ENCODE measurements at regions not wholly inside any gene's neighbourhood (a gene's known extent, or its start where the extent isn't known, plus 50 kb on each side); places are given as distances from the start of the nearest gene placed in this dataset.

DNA sequence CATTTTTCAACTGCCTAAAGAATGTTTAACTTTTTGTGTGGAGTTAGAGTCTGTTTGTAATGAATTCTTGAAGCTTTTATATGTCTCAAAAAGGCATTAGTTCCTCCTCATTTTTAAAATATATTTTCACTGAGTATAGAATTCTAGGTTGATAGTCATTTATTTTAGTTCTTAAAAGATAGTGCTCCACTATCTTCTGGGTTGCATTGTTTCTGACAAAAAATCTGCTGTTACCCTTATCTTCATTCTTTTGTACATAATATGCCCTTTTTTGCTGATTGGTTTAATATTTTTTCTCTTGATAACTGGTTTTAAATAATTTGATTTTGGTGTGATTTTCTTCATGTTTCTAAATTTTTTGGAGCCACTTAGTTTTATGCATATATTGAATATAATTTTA lies 754.7 kb upstream of the GYPC start:
- DNase-seq (ENCODE audit: low read depth in 6 of 9, low spot score in 9 of 9), result no peak
- Histone ChIP-seq H3K27ac (ENCODE audit: low read depth in 1 of 2, low read length in 1 of 2) (no peak overlapping the region), H3K36me3 (ENCODE audit: control insufficient read depth in 2 of 2, insufficient read depth in 2 of 2, low read length in 1 of 2) (no peaks in the 10 kb centered on the region), H3K27me3 (ENCODE audit: control insufficient read depth in 2 of 2, insufficient read depth in 1 of 2, low read length in 1 of 2) (no peaks in the 10 kb centered on the region), H3K4me1 (ENCODE audit: control insufficient read depth in 2 of 2, insufficient read depth in 2 of 2, low read length in 2 of 2) (no peaks in the 10 kb centered on the region), H3K9me3 (ENCODE audit: control insufficient read depth in 2 of 2, insufficient read depth in 1 of 2, low read length in 1 of 2) (peaks cover 0 to 5% of the 10 kb centered on the region in 2 donors), H3K4me3 (ENCODE audit: low read length in 2 of 2) (no peak overlapping the region)

DNA sequence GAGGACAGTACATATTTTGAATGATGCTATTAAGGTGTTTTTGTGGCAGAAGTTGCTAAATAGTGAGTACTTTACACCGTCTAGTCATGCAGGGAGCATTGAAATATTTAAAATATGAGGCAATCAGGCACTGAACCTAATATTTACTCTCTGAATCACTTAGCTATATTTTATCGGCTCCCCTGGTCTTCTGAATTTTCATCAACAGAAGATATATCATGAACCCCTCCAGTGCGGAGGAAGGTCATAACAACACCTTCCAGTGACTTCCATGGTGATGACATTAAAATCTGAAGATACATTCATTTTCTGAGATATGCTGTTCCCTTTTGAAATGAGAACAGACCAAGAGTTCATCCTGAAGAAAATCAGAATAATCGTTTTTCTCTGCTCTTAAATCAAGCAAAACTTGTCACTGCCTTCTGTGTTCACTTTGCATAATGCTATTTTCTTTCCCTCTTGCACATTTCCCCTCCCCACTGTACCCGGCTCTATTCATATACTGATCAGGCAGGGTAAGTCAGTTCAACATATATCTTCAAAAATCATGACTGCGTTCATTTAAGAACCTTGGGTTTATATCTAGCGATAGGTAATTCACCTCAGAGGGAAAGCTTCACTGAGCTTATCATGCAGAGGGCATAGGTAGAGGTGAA lies 729.9 kb upstream of the GYPC start:
- WGBS, result 91% methylated on average over 7 of the region's 7 CpGs
- Histone ChIP-seq H3K4me1 (ENCODE audit: control insufficient read depth in 2 of 2, insufficient read depth in 2 of 2, low read length in 2 of 2) (no peaks in the 10 kb centered on the region), H3K27ac (ENCODE audit: low read depth in 1 of 2, low read length in 1 of 2) (no peak overlapping the region), H3K27me3 (ENCODE audit: control insufficient read depth in 2 of 2, insufficient read depth in 1 of 2, low read length in 1 of 2) (no peaks in the 10 kb centered on the region), H3K9me3 (ENCODE audit: control insufficient read depth in 2 of 2, insufficient read depth in 1 of 2, low read length in 1 of 2) (no peaks in the 10 kb centered on the region), H3K4me3 (ENCODE audit: low read length in 2 of 2) (no peak overlapping the region), H3K36me3 (ENCODE audit: control insufficient read depth in 2 of 2, insufficient read depth in 2 of 2, low read length in 1 of 2) (no peaks in the 10 kb centered on the region)
- no peak for DNase-seq (ENCODE audit: low read depth in 6 of 9, low spot score in 9 of 9)

DNA sequence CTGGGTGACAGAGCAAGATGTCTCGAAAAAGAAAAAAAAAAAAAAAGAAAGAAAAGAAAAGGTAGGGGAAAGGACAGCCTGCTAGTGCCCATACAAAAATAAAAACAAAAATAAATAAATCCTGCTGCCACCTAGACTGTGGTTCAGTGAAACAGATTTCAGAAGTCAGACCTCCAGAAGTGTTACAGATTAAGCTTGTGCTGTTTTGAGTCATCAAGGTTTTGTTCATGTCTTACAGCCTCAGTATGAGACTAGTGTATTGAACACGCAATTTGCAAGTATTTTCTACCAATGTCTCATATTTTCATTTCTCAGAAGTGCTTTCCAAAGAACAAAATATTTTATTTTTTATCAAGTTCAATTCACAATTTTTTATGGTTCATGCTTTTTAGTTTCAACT lies 720.4 kb upstream of the GYPC start:
- DNase-seq (ENCODE audit: low read depth in 6 of 9, low spot score in 9 of 9), result no peak
- Histone ChIP-seq H3K27ac (ENCODE audit: low read depth in 1 of 2, low read length in 1 of 2) (no peak overlapping the region), H3K27me3 (ENCODE audit: control insufficient read depth in 2 of 2, insufficient read depth in 1 of 2, low read length in 1 of 2) (no peaks in the 10 kb centered on the region), H3K9me3 (ENCODE audit: control insufficient read depth in 2 of 2, insufficient read depth in 1 of 2, low read length in 1 of 2) (peaks cover 2 to 4% of the 10 kb centered on the region in 2 donors), H3K4me3 (ENCODE audit: low read length in 2 of 2) (no peak overlapping the region), H3K36me3 (ENCODE audit: control insufficient read depth in 2 of 2, insufficient read depth in 2 of 2, low read length in 1 of 2) (no peaks in the 10 kb centered on the region), H3K4me1 (ENCODE audit: control insufficient read depth in 2 of 2, insufficient read depth in 2 of 2, low read length in 2 of 2) (no peaks in the 10 kb centered on the region)
- whole genome bisulfite sequencing, result 96% methylated on average over 2 of the region's 2 CpGs

DNA sequence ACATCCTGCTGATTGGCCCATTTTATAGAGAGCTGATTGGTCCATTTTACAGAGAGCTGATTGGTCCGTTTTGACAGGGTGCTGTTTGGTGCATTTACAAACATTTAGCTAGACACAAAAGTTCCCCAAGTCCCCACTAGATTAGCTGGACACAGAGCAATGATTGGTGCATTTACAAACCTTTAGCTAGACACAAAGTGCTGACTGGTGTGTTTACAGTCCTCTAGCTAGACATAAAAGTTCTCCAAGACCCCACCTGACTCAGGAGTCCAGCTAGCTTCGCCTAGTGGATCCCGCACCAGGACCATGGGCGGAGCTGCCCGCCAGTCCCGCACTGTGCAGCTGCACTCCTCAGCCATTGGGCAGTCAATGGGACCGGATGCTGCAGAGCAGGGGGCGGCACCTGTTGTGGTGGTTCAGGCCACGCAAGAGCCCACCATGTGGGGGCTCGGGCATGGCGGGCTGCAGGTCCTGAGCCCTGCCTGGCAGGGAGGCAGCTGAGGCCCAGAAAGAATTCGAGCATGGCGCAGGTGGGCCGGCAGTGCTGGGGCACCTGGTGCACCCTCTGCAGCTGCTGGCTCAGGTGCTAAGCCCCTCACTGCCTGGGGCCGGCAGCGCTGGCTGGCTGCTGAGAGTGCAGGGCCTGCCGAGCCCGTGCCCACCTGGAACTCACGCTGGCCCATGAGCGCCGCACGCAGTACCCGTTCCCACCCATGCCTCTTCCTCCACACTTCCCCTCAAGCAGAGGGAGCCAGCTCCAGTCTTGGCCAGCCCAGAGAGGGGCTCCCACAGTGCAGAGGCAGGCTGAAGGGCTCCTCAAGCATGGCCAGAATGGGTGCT lies 713.2 kb upstream of the GYPC start:
- Histone ChIP-seq H3K4me3 (ENCODE audit: low read length in 2 of 2) (no peak overlapping the region), H3K27ac (ENCODE audit: low read depth in 1 of 2, low read length in 1 of 2) (no peak overlapping the region), H3K36me3 (ENCODE audit: control insufficient read depth in 2 of 2, insufficient read depth in 2 of 2, low read length in 1 of 2) (no peaks in the 10 kb centered on the region), H3K4me1 (ENCODE audit: control insufficient read depth in 2 of 2, insufficient read depth in 2 of 2, low read length in 2 of 2) (no peaks in the 10 kb centered on the region), H3K9me3 (ENCODE audit: control insufficient read depth in 2 of 2, insufficient read depth in 1 of 2, low read length in 1 of 2) (peaks cover 0 to 19% of the 10 kb centered on the region in 2 donors), H3K27me3 (ENCODE audit: control insufficient read depth in 2 of 2, insufficient read depth in 1 of 2, low read length in 1 of 2) (no peaks in the 10 kb centered on the region)
- no peak for DNase-seq (ENCODE audit: low read depth in 6 of 9, low spot score in 9 of 9)
- WGBS, result 94% methylated on average over 23 of the region's 23 CpGs

DNA sequence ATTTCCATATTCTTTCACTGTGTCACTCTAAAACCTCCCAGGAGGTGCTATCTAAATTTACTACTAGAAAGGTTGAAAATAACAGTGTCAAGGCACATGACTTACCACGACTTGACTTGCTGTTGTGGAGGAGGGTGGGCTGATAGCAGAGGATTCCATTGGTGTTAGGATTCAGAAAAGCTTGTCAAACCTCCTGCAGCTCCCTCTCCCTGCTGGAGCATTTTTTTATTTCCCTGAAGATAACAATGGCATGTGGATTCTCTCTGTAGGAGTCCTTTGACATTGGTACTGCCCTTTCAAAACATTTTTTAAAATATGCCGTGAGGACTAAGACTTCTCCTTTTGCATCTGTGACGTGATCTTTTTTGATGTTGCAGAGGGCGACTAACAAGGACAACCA lies 696.9 kb upstream of the GYPC start:
- no peaks in the 10 kb centered on the region for H3K36me3 ChIP-seq (ENCODE audit: control insufficient read depth in 2 of 2, insufficient read depth in 2 of 2, low read length in 1 of 2)
- H3K27me3 ChIP-seq (ENCODE audit: control insufficient read depth in 2 of 2, insufficient read depth in 1 of 2, low read length in 1 of 2), result no peaks in the 10 kb centered on the region
- H3K27ac ChIP-seq (ENCODE audit: low read depth in 1 of 2, low read length in 1 of 2), result no peak overlapping the region
- no peak overlapping the region for H3K4me3 ChIP-seq (ENCODE audit: low read length in 2 of 2)
- 34% methylated on average over 4 of the region's 4 CpGs for WGBS
- H3K4me1 ChIP-seq (ENCODE audit: control insufficient read depth in 2 of 2, insufficient read depth in 2 of 2, low read length in 2 of 2), result no peaks in the 10 kb centered on the region
- peaks cover 0 to 3% of the 10 kb centered on the region in 2 donors for H3K9me3 ChIP-seq (ENCODE audit: control insufficient read depth in 2 of 2, insufficient read depth in 1 of 2, low read length in 1 of 2)
- no peak for DNase-seq (ENCODE audit: low read depth in 6 of 9, low spot score in 9 of 9)

DNA sequence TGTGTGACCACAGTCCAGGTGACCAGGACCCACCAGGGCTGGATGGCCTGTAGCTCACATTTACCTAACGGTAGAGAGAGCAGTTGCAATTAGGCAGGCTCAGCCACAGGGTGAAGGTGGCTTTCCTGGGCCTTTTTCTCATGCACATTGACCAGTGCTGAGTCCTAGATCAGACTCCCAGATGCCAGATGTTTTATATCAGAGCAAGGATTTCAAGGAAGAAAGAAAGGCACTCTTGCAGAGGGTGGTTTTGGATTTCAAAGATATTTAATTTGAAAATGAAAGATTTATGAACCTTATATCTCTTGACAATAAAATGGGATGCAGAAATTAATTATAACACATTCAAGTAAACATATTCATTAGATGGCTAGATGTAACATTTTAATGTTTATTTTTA lies 694.2 kb upstream of the GYPC start:
- H3K27me3 ChIP-seq (ENCODE audit: control insufficient read depth in 2 of 2, insufficient read depth in 1 of 2, low read length in 1 of 2), result no peaks in the 10 kb centered on the region
- 41% methylated on average over 1 of the region's 1 CpG for WGBS

DNA sequence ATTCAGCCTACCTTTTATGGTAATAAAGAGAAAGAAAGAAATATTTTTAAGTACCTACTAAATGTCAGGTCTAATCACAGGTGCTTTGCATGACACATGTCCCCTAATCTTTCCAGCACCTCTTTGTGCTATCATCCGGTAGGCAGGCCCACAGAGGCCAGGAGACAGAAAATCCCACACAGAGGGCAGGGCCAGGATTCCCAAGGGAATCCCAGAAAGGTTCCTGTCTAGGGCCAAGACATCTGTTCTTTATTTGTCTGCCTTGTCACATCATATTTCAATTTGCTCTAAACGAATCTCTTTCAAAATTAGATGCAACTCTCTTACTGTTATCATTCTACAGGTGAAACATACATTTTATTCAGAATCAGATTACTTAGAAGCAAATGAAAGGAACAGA lies 676.1 kb upstream of the GYPC start:
- Histone ChIP-seq H3K4me3 (ENCODE audit: low read length in 2 of 2) (no peak overlapping the region), H3K27ac (ENCODE audit: low read depth in 1 of 2, low read length in 1 of 2) (no peak overlapping the region), H3K27me3 (ENCODE audit: control insufficient read depth in 2 of 2, insufficient read depth in 1 of 2, low read length in 1 of 2) (no peaks in the 10 kb centered on the region), H3K36me3 (ENCODE audit: control insufficient read depth in 2 of 2, insufficient read depth in 2 of 2, low read length in 1 of 2) (no peaks in the 10 kb centered on the region), H3K9me3 (ENCODE audit: control insufficient read depth in 2 of 2, insufficient read depth in 1 of 2, low read length in 1 of 2) (no peaks in the 10 kb centered on the region), H3K4me1 (ENCODE audit: control insufficient read depth in 2 of 2, insufficient read depth in 2 of 2, low read length in 2 of 2) (no peaks in the 10 kb centered on the region)
- WGBS, result 77% methylated on average over 2 of the region's 2 CpGs
- no peak for DNase-seq (ENCODE audit: low read depth in 6 of 9, low spot score in 9 of 9)

More for the DNA sequence above, 694.2 kb upstream of the GYPC start:
- Histone ChIP-seq H3K36me3 (ENCODE audit: control insufficient read depth in 2 of 2, insufficient read depth in 2 of 2, low read length in 1 of 2) (no peaks in the 10 kb centered on the region), H3K27ac (ENCODE audit: low read depth in 1 of 2, low read length in 1 of 2) (no peak overlapping the region), H3K4me1 (ENCODE audit: control insufficient read depth in 2 of 2, insufficient read depth in 2 of 2, low read length in 2 of 2) (no peaks in the 10 kb centered on the region), H3K9me3 (ENCODE audit: control insufficient read depth in 2 of 2, insufficient read depth in 1 of 2, low read length in 1 of 2) (peaks cover 0 to 3% of the 10 kb centered on the region in 2 donors), H3K4me3 (ENCODE audit: low read length in 2 of 2) (no peak overlapping the region)
- DNase-seq (ENCODE audit: low read depth in 6 of 9, low spot score in 9 of 9), result no peak

DNA sequence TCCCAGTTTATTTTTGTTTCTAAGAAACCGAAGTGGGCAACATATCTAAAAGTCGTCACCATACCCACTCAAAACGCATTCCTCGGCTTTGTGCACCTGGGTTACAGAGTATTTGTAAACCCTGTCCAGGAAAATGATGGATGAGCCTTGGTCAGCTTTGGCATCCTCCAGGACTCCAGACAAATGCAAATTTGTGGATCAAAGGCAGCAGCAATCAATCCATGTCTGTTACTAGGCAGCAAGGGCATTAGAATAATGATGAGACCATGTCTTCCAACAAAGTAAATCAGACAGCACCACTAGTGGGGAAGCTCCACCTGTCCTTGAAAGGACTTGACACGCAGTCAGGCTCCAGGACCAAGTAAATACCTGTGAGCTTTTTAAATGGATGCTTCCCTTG lies 672.6 kb upstream of the GYPC start:
- Histone ChIP-seq H3K36me3 (ENCODE audit: control insufficient read depth in 2 of 2, insufficient read depth in 2 of 2, low read length in 1 of 2) (no peaks in the 10 kb centered on the region), H3K27me3 (ENCODE audit: control insufficient read depth in 2 of 2, insufficient read depth in 1 of 2, low read length in 1 of 2) (no peaks in the 10 kb centered on the region)
- WGBS, result 71% methylated on average over 5 of the region's 5 CpGs

DNA sequence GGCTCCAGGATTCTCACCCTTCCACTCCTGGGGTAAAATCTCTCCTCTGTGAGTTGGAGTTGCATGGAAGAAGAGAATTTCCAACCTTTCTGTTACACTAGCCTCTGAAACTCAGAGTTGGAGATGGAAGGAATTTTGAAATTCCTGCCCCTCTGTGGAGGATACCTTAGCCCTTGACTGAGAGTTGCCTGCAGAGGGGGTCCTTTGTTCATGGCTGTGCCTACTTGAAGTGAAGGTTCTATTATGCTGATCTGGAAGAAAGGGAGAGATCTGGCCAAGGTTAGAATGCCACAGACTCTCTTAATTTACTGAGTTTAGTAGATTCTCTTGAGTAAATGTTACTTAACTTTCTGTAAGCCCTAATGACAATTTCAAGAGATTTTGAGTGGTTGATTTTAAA lies 626.6 kb upstream of the GYPC start:
- no peak for DNase-seq (ENCODE audit: low read depth in 6 of 9, low spot score in 9 of 9)
- no peaks in the 10 kb centered on the region for H3K9me3 ChIP-seq (ENCODE audit: control insufficient read depth in 2 of 2, insufficient read depth in 1 of 2, low read length in 1 of 2)
- H3K36me3 ChIP-seq (ENCODE audit: control insufficient read depth in 2 of 2, insufficient read depth in 2 of 2, low read length in 1 of 2), result no peaks in the 10 kb centered on the region
- H3K27ac ChIP-seq (ENCODE audit: low read depth in 1 of 2, low read length in 1 of 2), result no peak overlapping the region
- no peak overlapping the region for H3K4me3 ChIP-seq (ENCODE audit: low read length in 2 of 2)
- no peaks in the 10 kb centered on the region for H3K4me1 ChIP-seq (ENCODE audit: control insufficient read depth in 2 of 2, insufficient read depth in 2 of 2, low read length in 2 of 2)
- no peaks in the 10 kb centered on the region for H3K27me3 ChIP-seq (ENCODE audit: control insufficient read depth in 2 of 2, insufficient read depth in 1 of 2, low read length in 1 of 2)

More for the DNA sequence above, 672.6 kb upstream of the GYPC start:
- Histone ChIP-seq H3K4me1 (ENCODE audit: control insufficient read depth in 2 of 2, insufficient read depth in 2 of 2, low read length in 2 of 2) (no peaks in the 10 kb centered on the region), H3K27ac (ENCODE audit: low read depth in 1 of 2, low read length in 1 of 2) (no peak overlapping the region), H3K4me3 (ENCODE audit: low read length in 2 of 2) (no peak overlapping the region), H3K9me3 (ENCODE audit: control insufficient read depth in 2 of 2, insufficient read depth in 1 of 2, low read length in 1 of 2) (no peaks in the 10 kb centered on the region)
- no peak for DNase-seq (ENCODE audit: low read depth in 6 of 9, low spot score in 9 of 9)

Data from thymus (tissue), 11 donors.